HG02970 (cell line): ENCODE measurements at regions not wholly inside any gene's neighbourhood (a gene's known extent, or its start where the extent isn't known, plus 50 kb on each side); places are given as distances from the start of the nearest gene placed in this dataset.
"Not testable (repeated sequence)": the region's sequence is repeated elsewhere in the genome, so short reads cannot be mapped to it uniquely, and the experiment has no call there.

ENCODE experiments used
- ATAC-seq: cut with Tn5 transposase; IDR thresholded peaks from one replicate; pipeline ENCODE4 v1.9.1; 2021; ENCODE audit warnings: mild to moderate bottlenecking, moderate library complexity, moderate number of reproducible peaks; ENCODE audit not compliant: unreplicated experiment, low FRiP score

- ATAC-seq: no peak
These were observed 69.7 kb downstream of the DLL1 start for GRCh38 chr6:170221052-170221752.

DNA sequence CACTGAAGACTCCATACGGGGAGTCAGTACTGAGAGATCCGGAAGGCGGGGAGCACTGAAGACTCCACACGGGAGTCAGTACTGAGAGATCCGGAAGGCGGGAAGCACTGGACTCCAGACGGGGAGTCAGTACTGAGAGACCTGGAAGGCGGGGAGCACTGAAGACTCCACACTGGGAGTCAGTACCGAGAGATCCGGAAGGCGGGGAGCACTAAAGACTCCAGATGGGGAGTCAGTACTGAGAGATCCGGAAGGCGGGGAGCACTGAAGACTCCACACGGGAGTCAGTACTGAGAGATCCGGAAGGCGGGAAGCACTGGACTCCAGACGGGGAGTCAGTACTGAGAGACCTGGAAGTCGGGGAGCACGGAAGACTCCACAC lies 77.2 kb downstream of the DLL1 start:
- not testable (repeated sequence) for ATAC-seq

DNA sequence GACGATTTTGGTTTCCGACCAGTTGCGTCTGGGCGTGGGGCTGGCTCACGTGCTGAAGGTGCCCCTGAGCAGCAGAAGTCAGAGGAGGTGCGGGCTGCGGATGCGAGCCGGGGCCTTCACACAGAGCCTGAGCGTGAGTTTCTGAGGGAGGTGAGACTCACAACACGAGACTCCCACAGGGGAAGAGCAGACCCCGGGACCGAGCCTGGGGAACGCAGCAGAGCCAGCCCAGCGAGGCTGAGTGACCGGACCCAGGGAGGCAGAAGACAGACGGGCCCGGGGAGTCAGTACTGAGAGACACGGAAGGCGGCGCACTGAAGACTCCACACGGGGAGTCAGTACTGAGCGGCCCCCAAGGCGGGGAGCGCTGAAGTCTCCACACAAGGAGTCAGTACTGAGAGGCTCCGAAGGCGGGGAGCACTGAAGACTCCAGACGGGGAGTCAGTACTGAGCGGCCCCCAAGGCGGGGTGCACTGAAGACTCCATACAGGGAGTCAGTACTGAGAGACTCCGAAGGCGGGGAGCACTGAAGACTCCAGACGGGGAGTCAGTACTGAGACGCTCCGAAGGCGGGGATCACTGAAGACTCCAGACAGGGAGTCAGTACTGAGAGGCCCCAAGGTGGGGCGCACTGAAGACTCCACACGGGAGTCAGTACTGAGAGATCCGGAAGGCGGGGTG lies 77.8 kb downstream of the DLL1 start:
- ATAC-seq: no peak

- no peak for ATAC-seq
These were observed 78.7 kb downstream of the DLL1 start for GRCh38 chr6:170212051-170212756.

- ATAC-seq: no peak
These were observed 79.4 kb downstream of the DLL1 start for GRCh38 chr6:170211404-170212025.

GRCh38 chr6:170210651-170211403 lies 80.1 kb downstream of the DLL1 start:
- no peak for ATAC-seq

DNA sequence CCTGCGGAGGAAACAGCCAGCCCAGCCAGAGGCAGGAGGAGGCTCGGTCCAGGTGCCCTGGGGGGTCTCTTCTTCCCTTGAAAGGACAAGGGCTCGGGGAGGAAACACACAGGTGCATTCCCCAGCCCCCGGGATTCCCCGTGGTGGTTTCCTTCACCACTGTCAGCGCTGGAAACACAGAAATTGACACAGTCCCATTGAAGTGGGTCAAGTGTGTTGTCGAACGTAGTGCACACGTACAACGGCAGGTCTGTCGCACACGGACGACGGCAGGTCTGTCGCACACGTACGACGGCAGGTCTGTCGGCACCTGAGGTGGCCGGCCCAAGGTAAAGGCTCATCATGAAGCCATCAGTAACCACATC lies 80.9 kb downstream of the DLL1 start:
- no peak for ATAC-seq

- no peak for ATAC-seq
These were observed 81.4 kb downstream of the DLL1 start for GRCh38 chr6:170209354-170210025.

GRCh38 chr6:170208651-170209353 lies 82.1 kb downstream of the DLL1 start:
- no peak for ATAC-seq

GRCh38 chr6:170208182-170208601 lies 82.7 kb downstream of the DLL1 start:
- no peak for ATAC-seq

GRCh38 chr6:170207586-170208181 lies 83.2 kb downstream of the DLL1 start:
- ATAC-seq: no peak

DNA sequence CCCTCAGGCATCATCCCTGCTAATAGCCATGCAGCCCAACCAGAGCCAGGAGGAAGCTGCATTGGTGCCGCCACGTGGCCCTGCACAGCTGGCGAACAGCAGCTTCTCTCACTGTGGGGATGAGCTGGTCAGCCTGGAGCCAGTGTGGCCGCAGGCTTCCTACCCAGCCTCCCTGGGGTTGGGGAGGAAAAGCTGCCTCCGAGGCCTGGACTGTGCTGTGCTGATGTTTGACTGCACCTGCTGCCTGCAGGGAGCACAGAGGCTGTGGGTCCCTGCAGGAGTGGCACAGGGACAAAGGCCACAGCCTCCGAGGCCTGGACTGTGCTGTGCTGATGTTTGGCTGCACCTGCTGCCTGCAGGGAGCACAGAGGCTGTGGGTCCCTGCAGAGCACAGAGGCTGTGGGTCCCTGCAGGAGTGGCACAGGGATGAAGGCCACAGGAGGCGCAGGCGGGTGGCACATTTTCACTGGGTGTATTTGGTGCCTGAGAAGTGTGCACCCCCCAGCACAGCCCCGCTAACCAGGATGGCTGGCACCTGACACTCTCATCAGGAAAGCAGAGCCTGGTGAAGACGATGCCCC lies 83.9 kb downstream of the DLL1 start:
- no peak for ATAC-seq

- ATAC-seq: no peak
These were observed 84.6 kb downstream of the DLL1 start for GRCh38 chr6:170206317-170206621.

- no peak for ATAC-seq
These were observed 85.2 kb downstream of the DLL1 start for GRCh38 chr6:170205534-170206316.

GRCh38 chr6:170205126-170205525 lies 85.8 kb downstream of the DLL1 start:
- no peak for ATAC-seq

- no peak for ATAC-seq
These were observed 87.7 kb downstream of the DLL1 start for GRCh38 chr6:170203212-170203611.

- ATAC-seq: no peak
These were observed 88.3 kb downstream of the DLL1 start for GRCh38 chr6:170202416-170203135.
